ENCODE measurements at regions not wholly inside any gene's neighbourhood (a gene's known extent, or its start where the extent isn't known, plus 50 kb on each side); places are given as distances from the start of the nearest gene placed in this dataset.

GRCh38 chr3:99470841-99471240 lies 167.6 kb upstream of the COL8A1 start:
- Histone ChIP-seq H3K27me3 (no peaks in the 10 kb centered on the region), H3K36me3 (no peaks in the 10 kb centered on the region), H3K9me3 (no peaks in the 10 kb centered on the region), H3K27ac (no peak overlapping the region), H3K4me1 (no peaks in the 10 kb centered on the region), H3K4me3 (no peak overlapping the region)
- no peak for DNase-seq
- TF ChIP-seq POLR2A (IDR thresholded peaks at IDR 0.05) (no peak), CTCF (IDR thresholded peaks at IDR 0.05) (no peak)
- intact Hi-C loops (cut with DNase I) = no loop called here

- no peaks in the 10 kb centered on the region for H3K4me1 ChIP-seq
- DNase-seq = no peak
- H3K27me3 ChIP-seq = no peaks in the 10 kb centered on the region
- WGBS, 2 donors = 37 to 48% methylated on average over 3 of the region's 3 CpGs
- no peaks in the 10 kb centered on the region for H3K9me3 ChIP-seq
- H3K27ac ChIP-seq = no peak overlapping the region
- no peaks in the 10 kb centered on the region for H3K36me3 ChIP-seq
- TF ChIP-seq POLR2A (IDR thresholded peaks at IDR 0.05) = no peak
- TF ChIP-seq CTCF (IDR thresholded peaks at IDR 0.05) = no peak
- H3K4me3 ChIP-seq = no peak overlapping the region
- intact Hi-C loops (cut with DNase I) = no loop called here
Observed at GRCh38 chr3:99468918-99469317, 169.5 kb upstream of the COL8A1 start.

GRCh38 chr3:99467420-99467819 lies 171.0 kb upstream of the COL8A1 start:
- intact Hi-C loops (cut with DNase I) = no loop called here
- TF ChIP-seq POLR2A (IDR thresholded peaks at IDR 0.05) = no peak
- no peak for TF ChIP-seq CTCF (IDR thresholded peaks at IDR 0.05)
- Histone ChIP-seq H3K4me1 (no peaks in the 10 kb centered on the region), H3K27me3 (no peaks in the 10 kb centered on the region), H3K27ac (no peak overlapping the region), H3K4me3 (no peak overlapping the region), H3K36me3 (no peaks in the 10 kb centered on the region), H3K9me3 (no peaks in the 10 kb centered on the region)
- 84 to 85% methylated on average over 3 of the region's 3 CpGs for WGBS, 2 donors
- no peak for DNase-seq

GRCh38 chr3:99466331-99466730 lies 172.1 kb upstream of the COL8A1 start:
- TF ChIP-seq CTCF (IDR thresholded peaks at IDR 0.05) = no peak
- TF ChIP-seq POLR2A (IDR thresholded peaks at IDR 0.05) = no peak
- Histone ChIP-seq H3K9me3 (no peaks in the 10 kb centered on the region), H3K4me3 (no peak overlapping the region), H3K36me3 (no peaks in the 10 kb centered on the region), H3K27me3 (no peaks in the 10 kb centered on the region), H3K4me1 (no peaks in the 10 kb centered on the region), H3K27ac (no peak overlapping the region)
- no peak for DNase-seq
- 76 to 82% methylated on average over 2 of the region's 2 CpGs for WGBS, 2 donors
- intact Hi-C loops (cut with DNase I) = no loop called here

GRCh38 chr3:99458013-99458412 lies 180.4 kb upstream of the COL8A1 start:
- no peaks in the 10 kb centered on the region for H3K9me3 ChIP-seq
- 27 to 40% methylated on average over 1 of the region's 3 CpGs for WGBS, 2 donors
- no peak for TF ChIP-seq CTCF (IDR thresholded peaks at IDR 0.05)
- TF ChIP-seq POLR2A (IDR thresholded peaks at IDR 0.05) = no peak
- no peak overlapping the region for H3K27ac ChIP-seq
- no peaks in the 10 kb centered on the region for H3K36me3 ChIP-seq
- H3K27me3 ChIP-seq = no peaks in the 10 kb centered on the region
- no peaks in the 10 kb centered on the region for H3K4me1 ChIP-seq
- no peak overlapping the region for H3K4me3 ChIP-seq
- intact Hi-C loops (cut with DNase I) = no loop called here
- DNase-seq = no peak

Measured in esophagus squamous epithelium (tissue), 5 donors.